ENCODE measurements at regions not wholly inside any gene's neighbourhood (a gene's known extent, or its start where the extent isn't known, plus 50 kb on each side); places are given as distances from the start of the nearest gene placed in this dataset.

DNA sequence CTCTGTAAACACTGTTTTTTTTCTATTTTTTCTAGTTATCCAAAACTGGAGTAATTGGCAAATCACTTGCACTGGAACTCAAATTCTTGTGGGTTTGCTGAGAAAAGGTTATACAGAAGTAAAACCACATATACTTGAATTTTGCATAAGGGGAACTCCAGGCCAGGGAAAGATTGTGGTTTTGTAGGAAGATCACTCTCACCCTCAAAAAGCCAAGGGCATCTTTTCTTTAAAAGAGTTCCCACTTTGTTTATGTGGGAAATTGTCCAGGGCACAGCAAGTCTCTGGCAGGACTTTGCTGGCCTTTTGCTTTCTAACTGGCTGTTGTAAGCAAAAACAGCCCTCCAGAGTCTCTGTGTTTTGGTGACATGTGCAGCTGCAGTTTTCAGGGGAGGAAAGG lies 340.3 kb upstream of the RBMS3 start:
- TF ChIP-seq POLR2A (IDR thresholded peaks at IDR 0.05) = no peak
- TF ChIP-seq, protein P1, sequence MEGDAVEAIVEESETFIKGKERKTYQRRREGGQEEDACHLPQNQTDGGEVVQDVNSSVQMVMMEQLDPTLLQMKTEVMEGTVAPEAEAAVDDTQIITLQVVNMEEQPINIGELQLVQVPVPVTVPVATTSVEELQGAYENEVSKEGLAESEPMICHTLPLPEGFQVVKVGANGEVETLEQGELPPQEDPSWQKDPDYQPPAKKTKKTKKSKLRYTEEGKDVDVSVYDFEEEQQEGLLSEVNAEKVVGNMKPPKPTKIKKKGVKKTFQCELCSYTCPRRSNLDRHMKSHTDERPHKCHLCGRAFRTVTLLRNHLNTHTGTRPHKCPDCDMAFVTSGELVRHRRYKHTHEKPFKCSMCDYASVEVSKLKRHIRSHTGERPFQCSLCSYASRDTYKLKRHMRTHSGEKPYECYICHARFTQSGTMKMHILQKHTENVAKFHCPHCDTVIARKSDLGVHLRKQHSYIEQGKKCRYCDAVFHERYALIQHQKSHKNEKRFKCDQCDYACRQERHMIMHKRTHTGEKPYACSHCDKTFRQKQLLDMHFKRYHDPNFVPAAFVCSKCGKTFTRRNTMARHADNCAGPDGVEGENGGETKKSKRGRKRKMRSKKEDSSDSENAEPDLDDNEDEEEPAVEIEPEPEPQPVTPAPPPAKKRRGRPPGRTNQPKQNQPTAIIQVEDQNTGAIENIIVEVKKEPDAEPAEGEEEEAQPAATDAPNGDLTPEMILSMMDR (IDR thresholded peaks at IDR 0.05 in 8 of 11, conservative IDR thresholded peaks at IDR 0.05 in 3 of 11) = no peak
- no peak for TF ChIP-seq POLR2AphosphoS5 (IDR thresholded peaks at IDR 0.05)
